DND-41 (cell line): ENCODE measurements at regions not wholly inside any gene's neighbourhood (a gene's known extent, or its start where the extent isn't known, plus 50 kb on each side); places are given as distances from the start of the nearest gene placed in this dataset.

Experiments
- EZH2 ChIP-seq: IDR thresholded peaks from 3 replicates; pipeline ENCODE4 v1.6.1; 2012; ENCODE audit warnings: borderline replicate concordance, low read depth, mild to moderate bottlenecking, moderate library complexity, low read length, inconsistent platforms; ENCODE audit not compliant: severe bottlenecking
- TF ChIP-seq, protein P1 (sequence below): IDR thresholded peaks from 2 replicates; pipeline ENCODE4 v1.5.1; 2012; ENCODE audit warnings: borderline replicate concordance, low read length, moderate library complexity, mild to moderate bottlenecking; ENCODE audit not compliant: poor library complexity, severe bottlenecking; ENCODE audit errors: extremely low read depth

GRCh38 chr10:131587976-131588680 lies 276.6 kb upstream of the TCERG1L start:
- TF ChIP-seq, protein P1, sequence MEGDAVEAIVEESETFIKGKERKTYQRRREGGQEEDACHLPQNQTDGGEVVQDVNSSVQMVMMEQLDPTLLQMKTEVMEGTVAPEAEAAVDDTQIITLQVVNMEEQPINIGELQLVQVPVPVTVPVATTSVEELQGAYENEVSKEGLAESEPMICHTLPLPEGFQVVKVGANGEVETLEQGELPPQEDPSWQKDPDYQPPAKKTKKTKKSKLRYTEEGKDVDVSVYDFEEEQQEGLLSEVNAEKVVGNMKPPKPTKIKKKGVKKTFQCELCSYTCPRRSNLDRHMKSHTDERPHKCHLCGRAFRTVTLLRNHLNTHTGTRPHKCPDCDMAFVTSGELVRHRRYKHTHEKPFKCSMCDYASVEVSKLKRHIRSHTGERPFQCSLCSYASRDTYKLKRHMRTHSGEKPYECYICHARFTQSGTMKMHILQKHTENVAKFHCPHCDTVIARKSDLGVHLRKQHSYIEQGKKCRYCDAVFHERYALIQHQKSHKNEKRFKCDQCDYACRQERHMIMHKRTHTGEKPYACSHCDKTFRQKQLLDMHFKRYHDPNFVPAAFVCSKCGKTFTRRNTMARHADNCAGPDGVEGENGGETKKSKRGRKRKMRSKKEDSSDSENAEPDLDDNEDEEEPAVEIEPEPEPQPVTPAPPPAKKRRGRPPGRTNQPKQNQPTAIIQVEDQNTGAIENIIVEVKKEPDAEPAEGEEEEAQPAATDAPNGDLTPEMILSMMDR = no peak
- no peak for TF ChIP-seq EZH2
